HG03108 (cell line): ENCODE measurements at regions not wholly inside any gene's neighbourhood (a gene's known extent, or its start where the extent isn't known, plus 50 kb on each side); places are given as distances from the start of the nearest gene placed in this dataset.

Source experiments
- ATAC-seq: cut with Tn5 transposase; IDR thresholded peaks from one replicate; pipeline ENCODE4 v1.9.1; 2021; ENCODE audit warnings: moderate library complexity; ENCODE audit not compliant: unreplicated experiment

DNA sequence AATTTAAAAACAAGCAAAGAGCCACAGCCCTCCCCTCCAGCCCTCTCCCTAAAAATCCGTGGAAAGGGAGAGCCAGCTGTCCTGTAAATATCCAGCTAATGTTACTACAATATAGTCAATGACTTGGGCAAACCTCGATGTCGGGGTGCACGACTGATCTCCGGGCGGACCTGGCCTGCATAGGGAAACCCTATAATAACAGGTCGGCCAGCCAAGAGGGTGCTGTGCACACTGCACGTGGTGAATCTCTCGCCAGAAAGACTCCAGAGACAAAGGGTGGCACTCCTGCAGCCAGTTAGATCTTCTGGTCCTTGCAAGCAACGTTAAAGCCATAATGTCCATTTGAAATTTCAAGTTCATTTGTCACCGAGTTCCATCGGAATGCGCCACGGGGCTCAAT is 1092.8 kb downstream of the ADGRL3 start:
- ATAC-seq = no peak

DNA sequence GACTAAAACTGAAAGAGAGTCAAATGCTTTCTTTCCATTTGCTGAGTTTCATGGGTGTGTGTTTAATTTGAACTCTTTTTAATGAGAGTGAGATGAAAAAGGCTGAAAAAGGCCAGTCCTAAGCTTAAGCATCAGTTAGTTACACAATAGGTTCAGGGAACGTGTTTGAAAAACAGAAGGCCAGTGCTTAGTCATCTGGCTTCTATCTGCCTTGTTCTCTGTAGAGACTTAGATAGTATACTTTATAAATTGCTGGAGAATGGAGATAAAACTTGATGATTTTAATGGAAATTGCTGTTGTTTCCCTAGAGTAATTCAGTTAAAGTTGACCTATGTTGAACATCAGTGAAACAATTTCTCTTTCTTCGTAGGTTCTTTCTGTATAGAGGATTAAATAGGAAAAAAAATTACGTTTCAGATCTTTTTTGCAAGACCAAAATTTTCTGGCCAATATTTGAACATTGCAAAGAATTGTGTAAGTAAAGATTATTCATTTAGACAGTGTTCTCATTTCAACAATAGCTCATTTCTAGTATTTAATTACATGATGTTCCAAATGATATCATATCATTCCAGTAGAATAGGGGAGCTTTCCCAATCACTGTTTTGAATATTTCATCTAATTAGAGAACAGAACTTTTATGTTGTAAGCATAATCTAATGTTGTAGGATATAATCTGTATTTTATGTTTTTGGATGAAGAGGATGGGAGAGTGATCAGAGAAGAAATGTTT is 1088.8 kb downstream of the ADGRL3 start:
- no peak for ATAC-seq

GRCh38 chr4:62285026-62285425 is 1084.9 kb downstream of the ADGRL3 start:
- no peak for ATAC-seq

- ATAC-seq = no peak
Measured at GRCh38 chr4:62279689-62280088, 1079.6 kb downstream of the ADGRL3 start.

DNA sequence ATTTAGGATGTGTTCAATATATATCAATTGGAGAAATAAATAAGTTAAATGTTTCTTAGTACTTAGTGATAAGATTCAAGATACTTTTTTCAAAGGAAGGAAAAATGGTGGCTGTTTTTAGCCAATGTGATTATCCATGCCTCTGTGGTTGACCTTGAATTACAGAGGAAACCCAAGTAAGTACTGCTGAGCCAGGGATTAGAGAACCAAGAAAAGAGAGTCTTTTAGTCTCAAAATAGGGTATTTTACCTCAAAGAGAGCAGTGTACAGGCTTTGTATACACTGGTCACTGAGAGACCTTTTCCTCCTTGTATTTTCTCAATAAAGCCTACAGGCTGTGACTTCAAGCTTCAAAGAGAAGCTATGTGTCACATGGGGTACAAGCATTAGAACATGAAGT is 1075.3 kb downstream of the ADGRL3 start:
- ATAC-seq = no peak

DNA sequence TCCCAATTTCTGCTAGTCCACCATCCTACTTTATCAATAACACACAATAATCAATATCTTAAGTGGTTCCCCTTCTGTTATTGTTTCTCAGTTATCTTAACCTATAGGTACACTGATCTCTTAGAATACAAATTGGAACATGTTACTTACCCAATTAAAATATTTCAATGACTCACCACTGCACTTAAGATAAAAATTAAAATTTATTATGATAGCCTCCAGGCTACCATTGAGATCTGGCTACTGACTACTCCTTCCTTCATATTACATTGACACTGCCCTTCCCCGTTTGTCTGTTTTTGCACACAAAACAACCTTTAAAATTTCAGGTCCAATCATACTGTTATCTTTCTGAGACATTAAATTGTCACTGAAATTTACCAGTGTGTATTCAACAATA is 1074.7 kb downstream of the ADGRL3 start:
- ATAC-seq = no peak

DNA sequence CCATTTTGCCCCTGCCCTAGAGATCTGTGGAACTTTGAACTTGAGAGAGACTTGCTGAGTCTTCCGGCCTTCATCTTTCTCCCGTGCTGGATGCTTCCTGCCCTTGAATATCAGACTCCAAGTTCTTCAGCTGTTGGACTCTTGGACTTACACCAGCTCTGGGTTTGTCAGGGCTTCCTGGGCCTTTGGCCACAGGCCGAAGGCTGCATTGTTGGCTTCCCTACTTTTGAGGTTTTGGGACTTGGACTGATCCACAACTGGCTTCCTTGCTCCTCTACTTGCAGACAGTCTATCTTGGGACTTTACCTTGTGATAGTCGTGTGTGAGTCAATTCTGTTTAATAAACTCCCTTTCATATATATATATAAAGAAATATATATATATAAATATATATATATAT is 1071.0 kb downstream of the ADGRL3 start:
- ATAC-seq = no peak

DNA sequence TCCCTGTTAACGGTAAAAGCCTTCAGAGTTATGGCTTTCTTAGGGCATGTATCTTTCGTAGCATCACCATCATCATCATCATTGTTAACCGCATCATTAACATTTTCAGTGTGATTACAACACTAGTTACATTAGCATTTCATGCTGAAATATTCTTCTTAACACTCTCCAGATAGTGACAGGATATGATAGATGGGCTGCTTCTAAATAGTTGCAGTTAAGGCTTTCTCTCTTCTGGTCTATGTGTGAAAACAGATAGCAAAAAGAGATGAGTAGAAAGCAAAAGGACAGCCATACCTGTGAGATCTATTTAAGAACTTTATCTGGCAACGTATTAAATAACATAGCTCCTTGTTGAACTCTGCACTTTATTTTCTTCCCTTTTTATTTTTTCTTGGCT is 1069.8 kb downstream of the ADGRL3 start:
- no peak for ATAC-seq

- no peak for ATAC-seq
Measured at GRCh38 chr4:62263454-62263853, 1063.3 kb downstream of the ADGRL3 start.

- no peak for ATAC-seq
Measured at GRCh38 chr4:62262676-62263075, 1062.5 kb downstream of the ADGRL3 start.

DNA sequence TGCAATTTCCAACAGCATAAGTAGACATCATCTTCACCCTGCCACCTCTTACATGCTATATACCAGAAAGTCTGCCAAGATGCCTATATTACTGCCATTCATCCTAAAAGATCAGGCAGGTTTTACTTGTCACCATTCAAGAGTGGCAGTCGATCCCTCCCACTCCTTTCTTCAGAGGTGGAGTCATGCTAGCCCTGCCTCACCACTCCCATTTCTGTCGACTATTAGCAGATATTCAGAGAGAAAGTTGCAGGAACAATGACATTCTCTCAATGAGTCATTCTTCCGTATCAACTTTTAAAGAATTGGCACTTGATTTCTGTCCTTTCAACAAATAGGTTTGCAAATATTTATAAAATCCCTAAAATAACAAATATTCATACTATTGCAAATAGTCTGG is 1060.1 kb downstream of the ADGRL3 start:
- no peak for ATAC-seq

GRCh38 chr4:62256479-62256878 is 1056.4 kb downstream of the ADGRL3 start:
- ATAC-seq = no peak

DNA sequence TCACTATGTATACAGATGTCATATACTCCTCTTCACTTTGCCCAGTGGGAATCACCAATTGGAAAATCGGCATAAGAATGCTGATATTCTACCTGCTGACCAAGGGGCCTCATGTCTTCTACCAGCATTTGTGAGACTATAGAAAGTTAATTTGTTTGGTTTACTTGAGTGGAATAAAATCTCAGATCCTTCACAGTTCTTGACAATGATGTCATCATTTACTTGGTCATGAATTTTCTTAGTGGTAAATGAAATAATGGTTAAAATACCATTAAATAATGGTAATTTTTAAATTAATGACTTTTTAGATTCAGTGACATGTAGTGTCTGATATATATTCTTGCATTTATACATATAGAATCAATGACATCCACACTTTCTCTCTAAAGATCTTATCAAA is 1052.6 kb downstream of the ADGRL3 start:
- ATAC-seq = no peak

GRCh38 chr4:62250100-62250499 is 1050.0 kb downstream of the ADGRL3 start:
- ATAC-seq = no peak

- no peak for ATAC-seq
Measured at GRCh38 chr4:62243895-62244294, 1043.8 kb downstream of the ADGRL3 start.

DNA sequence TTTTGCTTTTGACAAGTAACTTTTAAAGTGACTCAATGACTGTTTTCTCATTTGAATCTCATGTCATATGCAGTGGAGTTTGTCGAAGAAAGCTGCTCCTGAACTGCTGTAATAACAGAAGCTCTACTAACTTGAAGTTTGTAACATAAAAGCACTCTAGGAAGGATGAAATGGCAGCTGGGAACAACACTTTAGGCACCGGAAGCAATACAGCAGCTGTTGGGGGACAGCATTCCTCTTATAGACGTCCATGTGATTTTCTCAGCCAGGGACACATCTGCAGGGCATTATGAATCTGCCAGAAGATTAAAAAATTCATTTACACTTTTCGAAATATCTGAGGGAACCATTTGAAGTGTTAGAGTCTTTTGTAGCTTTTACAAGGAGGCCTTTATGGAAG is 1035.8 kb downstream of the ADGRL3 start:
- ATAC-seq = no peak

DNA sequence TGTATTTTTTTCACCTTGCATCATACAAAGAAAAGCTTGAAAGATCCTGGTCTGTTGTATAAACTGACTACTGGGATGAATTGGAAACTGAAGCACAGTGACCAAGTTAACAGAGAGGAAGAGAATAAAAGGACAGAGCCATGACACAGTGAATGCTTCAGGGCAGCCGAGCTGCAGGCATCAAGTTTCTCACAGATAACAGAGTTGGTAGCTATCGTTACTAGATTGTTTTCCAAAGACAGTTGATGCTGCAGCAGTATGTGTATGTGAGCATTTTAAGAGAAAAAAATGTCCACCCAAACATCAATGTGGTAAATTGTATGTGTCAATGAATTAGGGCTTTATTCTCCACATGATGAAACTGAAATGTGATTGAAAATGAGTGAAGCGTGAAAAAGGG is 1032.7 kb downstream of the ADGRL3 start:
- ATAC-seq = no peak

- ATAC-seq = no peak
Measured at GRCh38 chr4:62231994-62232393, 1031.9 kb downstream of the ADGRL3 start.

GRCh38 chr4:62226082-62226481 is 1026.0 kb downstream of the ADGRL3 start:
- no peak for ATAC-seq

DNA sequence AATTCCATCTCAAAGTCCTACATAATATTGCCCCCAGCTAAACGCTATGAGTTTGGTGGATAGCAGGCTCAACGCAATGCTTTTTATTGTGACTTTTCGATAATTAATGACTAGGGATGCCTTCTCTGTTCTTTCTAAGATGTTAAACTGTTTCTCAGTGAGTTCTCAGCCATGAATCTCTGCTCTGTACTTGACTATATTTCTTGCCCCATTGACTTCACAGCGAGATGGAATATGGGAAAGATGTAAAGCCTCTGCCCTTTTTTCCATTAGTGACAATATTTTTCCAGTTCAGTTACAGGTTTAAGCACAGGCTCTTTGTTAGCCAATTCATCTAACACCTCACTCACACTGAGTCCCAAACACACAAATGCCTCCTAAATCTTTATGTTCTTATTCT is 1022.0 kb downstream of the ADGRL3 start:
- ATAC-seq = no peak

GRCh38 chr4:62210486-62210885 is 1010.4 kb downstream of the ADGRL3 start:
- no peak for ATAC-seq

- ATAC-seq = no peak
Measured at GRCh38 chr4:62209757-62210485, 1009.8 kb downstream of the ADGRL3 start.

GRCh38 chr4:62208921-62209320 is 1008.8 kb downstream of the ADGRL3 start:
- no peak for ATAC-seq
